Endodermal cell (in vitro differentiated cells): ENCODE measurements at regions not wholly inside any gene's neighbourhood (a gene's known extent, or its start where the extent isn't known, plus 50 kb on each side); places are given as distances from the start of the nearest gene placed in this dataset.

Experiments used
- DNase-seq: peaks from one replicate; pipeline ENCODE4 v3.0.0-alpha.2; 2017
- H3K27ac ChIP-seq: 2 replicates; pipeline ENCODE4 v1.5.1; 2013; ENCODE audit warnings: mild to moderate bottlenecking, low read depth, low read length, moderate library complexity
- H3K27me3 ChIP-seq: 2 replicates; pipeline ENCODE4 v1.6.1; 2013; ENCODE audit warnings: mild to moderate bottlenecking, low read length, moderate library complexity; ENCODE audit not compliant: insufficient read depth, control insufficient read depth, poor library complexity, severe bottlenecking
- H3K36me3 ChIP-seq: 2 replicates; pipeline ENCODE4 v1.7.0; 2013; ENCODE audit warnings: mild to moderate bottlenecking, low read length, moderate library complexity; ENCODE audit not compliant: control insufficient read depth, insufficient read depth
- H3K4me1 ChIP-seq: one replicate; pipeline ENCODE4 v1.7.0; 2013; ENCODE audit warnings: low read length; ENCODE audit not compliant: control insufficient read depth, insufficient read depth
- H3K4me3 ChIP-seq: 2 replicates; pipeline ENCODE4 v1.5.1; 2013; ENCODE audit warnings: mild to moderate bottlenecking, low read length, moderate library complexity
- H3K9ac ChIP-seq: 2 replicates; pipeline ENCODE4 v1.6.1; 2013; ENCODE audit warnings: mild to moderate bottlenecking, low read length, moderate library complexity; ENCODE audit not compliant: poor library complexity, severe bottlenecking; ENCODE audit errors: extremely low read depth
- H3K9me3 ChIP-seq: 2 replicates; pipeline ENCODE4 v1.6.1; 2013; ENCODE audit warnings: mild to moderate bottlenecking, low read length, moderate library complexity; ENCODE audit not compliant: control insufficient read depth
- H3K27ac Mint-ChIP-seq: 2 replicates; pipeline ENCODE4 v1.8.0; 2020; ENCODE audit warnings: mixed read lengths
- H3K27me3 Mint-ChIP-seq: 2 replicates; pipeline ENCODE4 v1.8.0; 2021; ENCODE audit warnings: mild to moderate bottlenecking, mixed read lengths; ENCODE audit not compliant: insufficient read depth
- H3K36me3 Mint-ChIP-seq: 2 replicates; pipeline ENCODE4 v1.8.0; 2020; ENCODE audit warnings: low read depth, mixed read lengths
- H3K4me1 Mint-ChIP-seq: 2 replicates; pipeline ENCODE4 v1.8.0; 2020; ENCODE audit warnings: mixed read lengths
- H3K4me3 Mint-ChIP-seq: 2 replicates; pipeline ENCODE4 v1.8.0; 2020; ENCODE audit warnings: mild to moderate bottlenecking, moderate library complexity, mixed read lengths
- H3K9me3 Mint-ChIP-seq: 2 replicates; pipeline ENCODE4 v1.8.0; 2020; ENCODE audit warnings: mild to moderate bottlenecking, mixed read lengths
- WGBS, 2 experiments: methylation state at CpG; one replicate each; pipeline versions ENCODE4 v1.1.5 to v1.1.7; 2013; ENCODE audit warnings: missing lambda C conversion rate in 2 of 2, mixed read lengths in 1 of 2; ENCODE audit not compliant: insufficient coverage in 1 of 2, insufficient read length in 1 of 2; 5-methylcytosine and 5-hydroxymethylcytosine counted together
- TF ChIP-seq, protein P1 (sequence below): fragments of 200-600 bp; sonication (generic); conservative IDR thresholded peaks from 2 replicates; pipeline ENCODE4 v1.5.0; 2021; ENCODE audit warnings: antibody characterized with exemption, mild to moderate bottlenecking

DNA sequence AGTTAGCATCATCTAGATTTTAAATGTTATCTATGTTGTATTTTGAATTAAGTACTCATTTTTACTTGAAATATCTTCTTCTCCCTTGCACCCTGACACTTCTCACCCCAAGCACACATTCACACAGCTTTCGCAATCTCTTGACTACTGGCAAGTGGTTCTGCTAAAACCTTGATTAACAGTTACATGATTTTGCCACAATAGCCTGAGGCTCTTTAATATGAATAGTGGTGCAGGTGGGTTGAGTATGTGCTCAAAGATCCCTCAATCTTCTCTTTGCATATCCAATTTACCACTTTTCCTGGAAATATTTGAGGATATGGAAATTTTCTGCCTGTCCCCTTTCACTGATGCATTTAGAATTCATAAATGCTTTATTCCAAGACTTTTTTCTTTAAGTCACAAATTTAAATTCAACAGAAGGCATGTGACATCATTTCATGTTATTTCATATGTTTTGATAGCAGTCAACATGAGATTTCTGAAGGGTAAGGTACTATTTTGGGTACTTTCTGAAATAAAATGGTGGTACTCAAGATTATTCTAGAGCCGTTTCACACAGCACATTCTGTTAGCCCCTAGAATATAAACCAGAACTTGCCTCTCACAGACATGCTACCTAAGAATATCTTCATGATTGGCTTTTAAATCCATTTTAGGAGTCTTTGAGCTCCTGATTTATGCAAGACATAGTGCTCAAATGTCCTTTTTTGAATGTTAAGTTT lies 339.7 kb downstream of the RPRM start:
- DNase-seq = no peak
- no peaks in the 10 kb centered on the region for H3K27me3 ChIP-seq
- H3K9me3 Mint-ChIP-seq = peaks cover 11% of the 10 kb centered on the region
- no peaks in the 10 kb centered on the region for H3K4me1 ChIP-seq
- H3K9me3 ChIP-seq = peaks cover 18% of the 10 kb centered on the region
- peaks cover 27% of the 10 kb centered on the region for H3K4me1 Mint-ChIP-seq
- H3K4me3 Mint-ChIP-seq = no peak overlapping the region
- TF ChIP-seq, protein P1, sequence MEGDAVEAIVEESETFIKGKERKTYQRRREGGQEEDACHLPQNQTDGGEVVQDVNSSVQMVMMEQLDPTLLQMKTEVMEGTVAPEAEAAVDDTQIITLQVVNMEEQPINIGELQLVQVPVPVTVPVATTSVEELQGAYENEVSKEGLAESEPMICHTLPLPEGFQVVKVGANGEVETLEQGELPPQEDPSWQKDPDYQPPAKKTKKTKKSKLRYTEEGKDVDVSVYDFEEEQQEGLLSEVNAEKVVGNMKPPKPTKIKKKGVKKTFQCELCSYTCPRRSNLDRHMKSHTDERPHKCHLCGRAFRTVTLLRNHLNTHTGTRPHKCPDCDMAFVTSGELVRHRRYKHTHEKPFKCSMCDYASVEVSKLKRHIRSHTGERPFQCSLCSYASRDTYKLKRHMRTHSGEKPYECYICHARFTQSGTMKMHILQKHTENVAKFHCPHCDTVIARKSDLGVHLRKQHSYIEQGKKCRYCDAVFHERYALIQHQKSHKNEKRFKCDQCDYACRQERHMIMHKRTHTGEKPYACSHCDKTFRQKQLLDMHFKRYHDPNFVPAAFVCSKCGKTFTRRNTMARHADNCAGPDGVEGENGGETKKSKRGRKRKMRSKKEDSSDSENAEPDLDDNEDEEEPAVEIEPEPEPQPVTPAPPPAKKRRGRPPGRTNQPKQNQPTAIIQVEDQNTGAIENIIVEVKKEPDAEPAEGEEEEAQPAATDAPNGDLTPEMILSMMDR = no peak
- H3K27ac Mint-ChIP-seq = no peak overlapping the region
- H3K4me3 ChIP-seq = no peak overlapping the region
- peaks cover 5% of the 10 kb centered on the region for H3K36me3 Mint-ChIP-seq
- H3K27me3 Mint-ChIP-seq = no peaks in the 10 kb centered on the region
- H3K27ac ChIP-seq = no peak overlapping the region
- 97% methylated on average over 2 of the region's 2 CpGs; no CpG with 5 or more reads in 1 of the 2 experiments for WGBS, 2 experiments
- no peaks in the 10 kb centered on the region for H3K36me3 ChIP-seq
- H3K9ac ChIP-seq = no peak overlapping the region

DNA sequence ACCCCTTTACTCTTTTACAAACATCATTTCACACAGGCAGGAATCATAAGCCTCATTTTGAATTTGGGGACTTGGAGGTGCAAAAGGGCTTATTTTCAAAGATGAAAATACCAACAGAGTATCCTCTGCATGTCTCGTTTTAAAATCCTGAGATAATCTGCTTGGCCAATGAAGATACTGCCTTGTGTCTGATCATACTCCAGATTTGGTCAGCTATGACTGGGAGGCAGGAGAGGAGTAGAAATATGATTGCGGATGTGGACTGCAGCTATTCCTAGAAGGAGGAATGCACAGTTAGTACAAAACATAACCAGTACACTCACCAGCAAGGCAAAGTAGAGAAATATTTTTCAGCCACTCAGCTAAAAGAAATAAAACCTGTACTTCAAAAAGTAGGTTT lies 342.3 kb downstream of the RPRM start:
- Histone ChIP-seq H3K4me1 (no peaks in the 10 kb centered on the region), H3K36me3 (no peaks in the 10 kb centered on the region), H3K27ac (no peak overlapping the region), H3K9ac (no peak overlapping the region), H3K9me3 (peaks cover 44% of the 10 kb centered on the region), H3K4me3 (no peak overlapping the region), H3K27me3 (no peaks in the 10 kb centered on the region)
- WGBS, 2 experiments = 89 to 93% methylated on average over 1 to 2 of the region's 2 CpGs
- Mint-ChIP-seq H3K4me3 (no peak overlapping the region), H3K27me3 (no peaks in the 10 kb centered on the region), H3K27ac (no peak overlapping the region), H3K4me1 (peaks cover 13% of the 10 kb centered on the region), H3K36me3 (peaks cover 5% of the 10 kb centered on the region), H3K9me3 (peaks cover 29% of the 10 kb centered on the region)
- TF ChIP-seq, protein P1 = no peak
- DNase-seq = no peak

DNA sequence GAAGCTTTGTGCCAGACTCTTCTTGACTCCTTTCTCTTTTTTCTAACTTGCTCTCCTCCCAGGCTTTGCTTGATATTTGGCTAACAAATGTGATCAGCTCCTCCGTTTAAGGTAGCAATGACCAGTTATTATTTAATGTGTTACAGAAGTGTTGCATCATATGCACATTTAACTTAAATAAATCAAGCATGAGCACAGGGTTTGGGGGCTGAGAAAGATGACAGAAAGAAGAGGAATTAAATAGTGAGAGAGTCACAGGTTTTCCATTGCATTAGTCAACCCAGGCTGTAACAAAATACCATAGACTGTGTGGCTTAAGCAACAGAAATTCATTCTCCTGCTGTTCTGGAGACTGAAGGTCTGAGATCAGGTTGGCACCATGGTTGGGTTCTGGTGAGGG lies 343.8 kb downstream of the RPRM start:
- H3K9me3 Mint-ChIP-seq = peaks cover 37% of the 10 kb centered on the region
- Histone ChIP-seq H3K9me3 (peaks cover 57% of the 10 kb centered on the region), H3K36me3 (no peaks in the 10 kb centered on the region), H3K4me1 (no peaks in the 10 kb centered on the region), H3K9ac (no peak overlapping the region), H3K27me3 (no peaks in the 10 kb centered on the region), H3K4me3 (peak overlapping the region; percentile 51), H3K27ac (peak overlapping the region; percentile 95)
- no CpG with 5 or more reads among the region's 1 CpG for WGBS, 2 experiments
- H3K27ac Mint-ChIP-seq = no peak overlapping the region
- no peak overlapping the region for H3K4me3 Mint-ChIP-seq
- peaks cover 3% of the 10 kb centered on the region for H3K27me3 Mint-ChIP-seq
- H3K36me3 Mint-ChIP-seq = peaks cover 5% of the 10 kb centered on the region
- peaks cover 11% of the 10 kb centered on the region for H3K4me1 Mint-ChIP-seq
- TF ChIP-seq, protein P1 = no peak
- no peak for DNase-seq
